ENCODE measurements at regions not wholly inside any gene's neighbourhood (a gene's known extent, or its start where the extent isn't known, plus 50 kb on each side); places are given as distances from the start of the nearest gene placed in this dataset.
"Not testable (repeated sequence)": the region's sequence is repeated elsewhere in the genome, so short reads cannot be mapped to it uniquely, and the experiment has no call there.

GRCh38 chr4:188680004-188680666 is 540.9 kb downstream of the TRIML1 start:
- DNase-seq, result no peak

- DNase-seq, result no peak
Measured at GRCh38 chr4:188680667-188681063, 541.4 kb downstream of the TRIML1 start.

GRCh38 chr4:188682321-188682720 is 543.1 kb downstream of the TRIML1 start:
- DNase-seq, result no peak

GRCh38 chr4:188683571-188683970 is 544.3 kb downstream of the TRIML1 start:
- DNase-seq, result no peak

GRCh38 chr4:188688956-188689355 is 549.7 kb downstream of the TRIML1 start:
- DNase-seq, result no peak

- DNase-seq, result no peak
Measured at GRCh38 chr4:188691811-188692210, 552.6 kb downstream of the TRIML1 start.

- DNase-seq, result no peak
Measured at GRCh38 chr4:188695261-188695660, 556.0 kb downstream of the TRIML1 start.

GRCh38 chr4:188697243-188697642 is 558.0 kb downstream of the TRIML1 start:
- DNase-seq, result no peak

GRCh38 chr4:188701952-188702351 is 562.7 kb downstream of the TRIML1 start:
- DNase-seq, result no peak

- no peak for DNase-seq
Measured at GRCh38 chr4:188704288-188704687, 565.0 kb downstream of the TRIML1 start.

- DNase-seq, result no peak
Measured at GRCh38 chr4:188707036-188707435, 567.8 kb downstream of the TRIML1 start.

- no peak for DNase-seq
Measured at GRCh38 chr4:188714501-188714900, 575.3 kb downstream of the TRIML1 start.

GRCh38 chr4:188714907-188715306 is 575.7 kb downstream of the TRIML1 start:
- no peak for DNase-seq

GRCh38 chr4:188717661-188718060 is 578.4 kb downstream of the TRIML1 start:
- no peak for DNase-seq

GRCh38 chr4:188719794-188720193 is 580.6 kb downstream of the TRIML1 start:
- DNase-seq, result no peak

- DNase-seq, result no peak
Measured at GRCh38 chr4:188722911-188723310, 583.7 kb downstream of the TRIML1 start.

- DNase-seq, result no peak
Measured at GRCh38 chr4:188727746-188728145, 588.5 kb downstream of the TRIML1 start.

GRCh38 chr4:188728359-188728758 is 589.1 kb downstream of the TRIML1 start:
- no peak for DNase-seq

- no peak for DNase-seq
Measured at GRCh38 chr4:188732131-188732530, 592.9 kb downstream of the TRIML1 start.

- DNase-seq, result no peak
Measured at GRCh38 chr4:188735082-188735481, 595.8 kb downstream of the TRIML1 start.

- DNase-seq, result no peak
Measured at GRCh38 chr4:188737251-188738002, 598.2 kb downstream of the TRIML1 start.

GRCh38 chr4:188738290-188738689 is 599.0 kb downstream of the TRIML1 start:
- DNase-seq, result not testable (repeated sequence)

- DNase-seq, result not testable (repeated sequence)
Measured at GRCh38 chr4:188740172-188740571, 600.9 kb downstream of the TRIML1 start.

- DNase-seq, result not testable (repeated sequence)
Measured at GRCh38 chr4:188740791-188741190, 601.5 kb downstream of the TRIML1 start.

Measured in activated T-cell treated with anti-CD3 and anti-CD28 coated beads for 4 hours (primary cell).